NCI-H1105 treated with DMSO at 0.1 percent for 48 hours (cell line): ENCODE measurements at regions not wholly inside any gene's neighbourhood (a gene's known extent, or its start where the extent isn't known, plus 50 kb on each side); places are given as distances from the start of the nearest gene placed in this dataset.

Experiments used
- DNase-seq: peaks from one replicate; lab custom pipeline; 2025; lab: John Stamatoyannopoulos, UW

DNA sequence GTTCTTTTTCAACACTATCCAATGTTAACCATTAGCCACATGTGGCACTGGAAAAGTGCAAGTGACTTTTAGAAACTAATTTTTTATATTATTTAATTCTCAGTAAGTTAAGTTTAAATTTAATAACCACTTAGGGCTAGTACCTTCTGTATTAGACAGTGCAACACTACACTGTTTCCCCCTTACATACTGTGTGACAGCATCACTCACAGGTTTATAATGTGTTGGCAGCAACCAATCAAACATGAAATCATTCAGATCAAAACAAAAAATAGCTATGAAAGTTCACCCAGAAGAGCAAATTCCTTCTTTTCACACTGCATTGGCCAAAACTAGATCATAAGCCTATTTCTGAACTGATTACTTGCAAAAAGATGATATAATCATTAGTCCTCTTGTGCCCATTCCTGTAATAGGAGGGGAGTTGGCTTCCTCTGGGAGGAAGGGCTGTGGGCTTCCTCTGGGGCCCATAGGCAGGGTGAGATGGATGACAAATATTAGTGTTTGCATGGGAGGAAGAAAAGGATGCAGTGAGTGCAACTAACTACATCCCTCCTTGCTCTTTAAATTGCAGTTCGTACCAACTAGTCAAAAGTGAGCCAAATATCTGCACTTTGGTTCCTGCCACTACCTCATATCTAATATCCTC lies 708.1 kb upstream of the RGMB start:
- no peak for DNase-seq

DNA sequence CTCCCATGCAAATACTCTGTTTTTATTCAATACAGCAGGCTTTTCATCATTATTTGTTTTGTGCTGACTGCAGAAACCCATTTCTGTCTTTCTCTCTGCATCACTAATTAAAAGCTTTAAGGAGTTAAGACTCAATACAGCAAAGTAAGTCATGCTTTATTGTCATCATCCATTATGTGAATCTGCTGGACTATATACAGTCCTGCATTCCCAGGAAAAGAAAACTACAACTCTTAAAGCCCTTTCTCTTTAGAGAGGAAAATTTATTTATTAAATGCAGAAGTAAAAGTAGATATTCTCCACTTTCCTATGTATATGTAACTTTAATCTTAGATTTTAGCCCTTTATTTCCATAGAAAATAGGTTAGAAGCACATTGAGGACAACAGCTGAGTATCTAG lies 706.6 kb upstream of the RGMB start:
- no peak for DNase-seq

DNA sequence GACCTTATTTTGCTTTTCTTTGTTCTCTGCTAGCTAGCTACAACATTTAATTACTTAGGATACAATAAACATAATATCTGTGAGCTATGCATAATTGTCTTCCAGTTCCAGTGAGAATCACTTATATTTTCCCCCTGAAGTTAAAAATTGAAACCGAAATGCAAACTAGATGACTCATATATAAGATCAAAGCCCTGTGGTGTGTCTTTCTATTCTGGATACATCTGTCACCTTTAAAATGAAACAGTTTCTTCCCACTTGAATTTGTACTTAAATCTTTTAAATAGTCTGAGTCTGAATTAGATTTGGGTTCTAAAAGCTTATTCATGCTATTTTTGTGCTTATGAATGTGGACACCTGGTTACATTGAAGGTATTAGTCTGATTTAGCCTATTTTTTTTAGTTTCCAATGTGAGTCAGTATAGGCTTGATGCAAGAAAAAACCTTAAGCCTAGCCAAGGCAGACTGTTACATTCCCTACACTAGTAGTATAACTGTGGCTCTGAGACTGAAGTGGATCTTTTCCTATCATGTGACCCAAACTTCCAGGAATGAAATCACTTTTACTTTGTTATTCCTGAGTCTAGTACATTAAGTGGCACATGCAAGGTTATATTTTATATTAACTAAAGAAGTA lies 703.5 kb upstream of the RGMB start:
- no peak for DNase-seq

DNA sequence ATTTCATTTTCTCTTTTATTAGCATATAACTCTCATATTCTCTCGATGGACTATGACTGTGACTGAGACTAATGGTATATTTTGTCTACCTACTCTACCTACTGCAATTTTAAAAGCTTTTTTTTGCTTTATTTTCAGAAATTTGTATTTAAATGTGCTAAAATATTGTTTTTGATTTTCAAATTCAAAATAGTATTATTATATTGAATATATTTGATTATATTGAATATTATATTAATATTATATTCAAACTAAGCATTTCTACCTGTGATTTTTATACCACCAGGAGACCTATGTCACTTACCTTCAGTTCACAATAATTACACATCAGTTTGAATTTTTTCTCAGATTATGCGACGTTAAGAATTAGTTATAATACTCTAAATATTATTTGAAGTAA lies 700.5 kb upstream of the RGMB start:
- no peak for DNase-seq

DNA sequence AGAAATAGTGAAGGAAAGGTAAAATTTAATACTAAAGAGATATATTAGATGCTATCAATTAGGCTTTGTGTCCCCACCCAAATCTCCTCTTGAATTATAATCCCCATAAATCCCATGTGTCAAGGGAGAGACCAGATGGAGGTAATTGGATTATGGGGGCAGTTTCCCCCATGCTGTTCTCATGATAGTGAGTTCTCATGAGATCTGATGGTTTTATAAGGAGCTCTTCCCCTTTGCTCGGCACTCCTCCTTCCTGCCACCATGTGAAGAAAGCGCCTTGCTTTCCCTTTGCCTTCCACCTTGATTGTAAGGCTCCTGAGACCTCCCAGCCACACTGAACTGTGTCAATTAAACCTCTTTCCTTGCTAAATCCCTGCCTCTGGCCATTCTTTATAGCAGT lies 697.0 kb upstream of the RGMB start:
- no peak for DNase-seq

DNA sequence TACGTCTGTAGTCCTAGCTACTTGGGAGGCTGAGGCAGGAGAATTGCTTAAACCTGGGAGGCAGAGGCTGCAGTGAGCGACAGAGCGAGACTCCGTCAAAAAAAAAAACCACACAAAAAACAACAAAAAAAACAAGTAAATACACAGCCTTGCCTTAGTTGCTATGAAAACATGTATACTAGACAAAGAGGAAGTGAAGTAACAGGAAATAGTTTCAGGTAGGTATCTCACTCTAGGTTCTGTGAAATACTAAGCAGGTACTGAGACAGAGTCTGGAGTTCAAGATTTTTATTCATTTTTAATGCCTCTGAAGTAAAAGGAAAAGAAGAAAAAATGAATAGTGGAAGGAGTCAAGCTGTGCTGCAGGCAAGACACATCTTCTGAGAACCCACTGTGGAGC lies 687.9 kb upstream of the RGMB start:
- no peak for DNase-seq

DNA sequence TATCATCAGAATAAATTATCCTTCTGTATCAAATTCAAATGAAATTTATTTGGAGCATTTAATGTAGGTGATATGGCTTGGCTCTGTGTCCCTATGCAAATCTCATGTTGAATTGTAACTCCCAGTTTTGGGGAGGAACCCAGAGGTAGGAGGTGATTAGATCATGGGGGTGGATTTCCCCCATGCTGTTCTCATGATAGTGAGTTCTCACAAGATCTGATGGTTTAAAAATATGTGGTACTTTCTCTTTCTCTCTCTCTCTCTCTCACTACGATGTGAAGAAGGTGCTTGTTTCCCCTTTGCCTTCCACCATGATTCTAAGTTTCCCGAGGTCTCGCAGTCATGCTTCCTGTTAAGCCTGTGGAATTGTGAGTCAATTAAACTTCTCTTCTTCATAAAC lies 678.4 kb upstream of the RGMB start:
- DNase-seq: no peak

DNA sequence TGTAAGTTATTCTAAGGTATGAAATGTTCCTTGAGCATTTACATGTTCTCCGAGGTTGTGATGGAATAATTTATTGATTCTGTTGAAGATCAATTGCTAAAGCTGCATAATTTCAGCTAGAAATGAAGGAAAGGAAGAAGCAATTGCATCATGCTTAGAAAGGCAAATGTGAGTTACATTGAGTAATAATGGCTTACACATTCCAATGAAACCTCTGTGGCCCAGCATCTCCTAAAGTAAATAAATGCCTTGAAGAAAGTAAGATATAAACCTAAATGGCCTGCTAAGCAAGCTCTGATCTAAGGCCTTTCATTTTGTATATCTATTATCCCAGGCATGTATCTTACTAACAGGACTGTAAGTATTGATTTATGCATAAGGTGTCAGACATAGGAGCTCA lies 677.3 kb upstream of the RGMB start:
- DNase-seq: no peak

DNA sequence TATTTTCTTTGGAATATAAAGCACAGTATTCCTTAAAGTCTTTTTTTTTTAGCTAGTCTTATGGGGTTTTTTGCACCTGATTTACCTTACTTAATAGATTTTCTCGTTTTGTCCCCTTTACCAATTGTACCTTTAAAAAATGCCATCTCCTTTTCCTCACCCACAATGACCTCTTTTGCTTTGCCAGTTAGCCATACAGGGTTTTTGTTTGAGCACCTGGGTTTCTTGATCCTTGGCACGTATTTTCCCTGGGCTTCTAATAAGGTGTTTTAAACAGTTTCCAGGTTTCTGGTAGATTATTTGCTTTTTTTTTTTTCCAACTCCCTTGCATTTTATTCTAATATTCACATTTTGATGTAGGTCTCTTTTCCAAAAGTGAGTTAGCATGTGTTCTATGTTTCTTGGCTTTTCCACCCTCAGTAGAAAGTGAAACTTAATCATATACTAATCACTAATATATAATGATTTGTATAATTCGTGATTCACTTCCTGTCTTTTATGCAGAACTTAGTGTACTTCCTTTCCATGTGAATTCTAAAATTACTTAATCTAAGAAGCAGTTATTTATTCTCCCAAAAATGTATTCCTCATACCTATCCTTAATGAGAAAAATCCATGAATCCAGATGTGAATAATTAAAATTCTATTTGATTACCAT lies 673.9 kb upstream of the RGMB start:
- DNase-seq: no peak

DNA sequence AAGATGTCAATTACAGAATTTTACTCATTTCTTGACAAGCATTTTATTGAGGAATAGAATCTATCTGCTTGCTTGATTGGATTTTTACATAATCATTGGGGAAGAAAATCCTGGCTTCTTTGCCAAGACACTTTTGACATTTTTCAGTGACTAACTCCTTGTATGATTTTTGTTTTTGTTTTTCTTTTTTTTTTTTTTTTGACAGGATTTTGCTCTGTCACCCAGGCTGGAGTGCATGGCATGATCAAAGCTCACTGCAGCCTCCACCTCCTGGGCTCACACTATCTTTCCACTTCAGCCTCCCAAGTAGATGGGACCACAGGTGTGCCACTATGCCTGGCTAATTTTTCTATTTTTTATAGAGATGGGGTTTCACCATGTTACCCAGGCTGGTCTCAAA lies 672.3 kb upstream of the RGMB start:
- no peak for DNase-seq

DNA sequence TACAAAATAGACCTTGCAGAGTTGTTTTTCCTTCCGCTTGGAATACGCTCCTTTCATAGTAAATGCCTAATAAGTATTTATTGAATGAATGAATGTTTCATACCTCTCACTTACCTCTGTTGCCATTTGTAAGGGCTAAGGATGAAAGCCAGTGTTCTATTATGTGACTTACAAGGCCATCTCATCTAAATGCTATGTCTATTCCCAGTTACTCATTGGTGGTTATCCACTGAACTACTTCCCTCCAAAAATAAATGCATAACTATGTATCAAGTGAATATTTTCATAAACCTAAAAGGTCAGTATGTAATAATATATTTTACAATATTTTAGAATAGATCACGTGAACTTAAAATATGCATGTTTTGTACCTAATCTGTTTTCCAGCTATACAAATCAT lies 670.5 kb upstream of the RGMB start:
- no peak for DNase-seq

DNA sequence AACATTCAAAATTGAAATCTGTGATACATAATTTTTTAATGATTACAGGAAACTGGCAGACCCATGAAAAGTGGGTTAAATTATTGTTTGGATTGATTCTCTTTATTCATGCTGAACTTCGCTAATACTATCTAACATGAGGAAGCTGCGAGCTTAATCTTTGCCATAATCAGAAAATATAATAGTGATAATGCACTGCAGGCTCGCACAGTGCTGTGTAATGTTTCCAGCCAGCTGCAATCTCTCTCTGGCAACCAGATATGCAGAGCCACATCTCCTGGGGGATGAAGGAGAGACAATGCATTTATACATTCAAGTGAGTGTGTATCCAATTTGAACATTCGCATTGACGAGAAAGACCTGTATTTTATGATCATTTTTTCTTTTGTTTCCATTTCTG lies 669.7 kb upstream of the RGMB start:
- DNase-seq: no peak

DNA sequence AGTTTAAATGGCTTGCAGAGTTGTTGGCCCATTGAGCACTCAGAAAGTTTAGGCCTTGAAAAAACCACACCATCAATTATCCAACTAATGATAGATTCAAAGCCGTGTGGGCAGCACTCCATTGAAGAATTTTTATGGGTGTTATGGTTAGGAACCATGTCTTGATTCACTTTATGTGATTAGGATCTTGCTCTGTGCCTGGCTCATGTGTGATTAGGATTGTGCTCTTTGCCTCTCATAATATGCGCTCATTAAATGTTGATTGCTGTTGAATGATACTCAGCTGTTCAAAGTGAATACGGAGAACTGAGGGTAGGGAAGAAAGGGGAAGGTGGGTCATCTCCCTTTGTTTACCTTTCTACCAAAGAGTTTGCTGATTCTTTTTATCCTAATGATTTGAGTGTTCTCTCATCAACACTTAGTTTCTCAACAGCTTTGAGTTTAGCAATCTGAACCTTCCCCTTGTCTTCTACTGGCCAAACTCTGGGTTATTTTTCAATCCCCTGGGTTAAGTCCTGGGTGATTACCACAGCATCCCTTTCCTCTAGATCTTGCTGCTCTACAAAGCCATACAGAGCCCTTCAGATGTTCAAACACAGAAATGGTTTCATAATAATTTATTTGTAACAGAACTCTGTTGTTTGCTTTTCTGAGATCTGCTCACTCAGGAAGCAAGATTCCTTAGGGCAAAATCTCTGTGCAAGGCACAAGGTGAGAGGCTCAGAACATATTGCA lies 668.8 kb upstream of the RGMB start:
- DNase-seq: no peak

DNA sequence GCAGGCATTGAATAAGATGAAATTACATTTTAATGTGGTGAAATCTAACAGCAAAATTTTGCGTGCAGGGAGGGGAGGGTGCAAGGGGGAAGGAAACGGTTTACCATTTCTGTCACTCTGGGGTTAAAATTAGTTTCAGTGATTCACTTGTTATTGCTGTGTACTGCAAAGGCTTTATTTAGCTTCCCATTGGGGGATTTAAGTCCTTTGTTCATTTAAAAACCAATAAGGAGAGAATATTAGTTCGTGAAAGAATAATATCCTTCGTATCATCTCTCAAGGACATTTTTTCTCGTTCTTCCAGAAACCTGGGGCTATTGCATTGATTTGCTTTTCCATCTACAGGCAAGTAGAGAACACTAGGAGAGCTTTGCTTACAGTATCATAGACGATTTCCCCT lies 667.8 kb upstream of the RGMB start:
- no peak for DNase-seq

DNA sequence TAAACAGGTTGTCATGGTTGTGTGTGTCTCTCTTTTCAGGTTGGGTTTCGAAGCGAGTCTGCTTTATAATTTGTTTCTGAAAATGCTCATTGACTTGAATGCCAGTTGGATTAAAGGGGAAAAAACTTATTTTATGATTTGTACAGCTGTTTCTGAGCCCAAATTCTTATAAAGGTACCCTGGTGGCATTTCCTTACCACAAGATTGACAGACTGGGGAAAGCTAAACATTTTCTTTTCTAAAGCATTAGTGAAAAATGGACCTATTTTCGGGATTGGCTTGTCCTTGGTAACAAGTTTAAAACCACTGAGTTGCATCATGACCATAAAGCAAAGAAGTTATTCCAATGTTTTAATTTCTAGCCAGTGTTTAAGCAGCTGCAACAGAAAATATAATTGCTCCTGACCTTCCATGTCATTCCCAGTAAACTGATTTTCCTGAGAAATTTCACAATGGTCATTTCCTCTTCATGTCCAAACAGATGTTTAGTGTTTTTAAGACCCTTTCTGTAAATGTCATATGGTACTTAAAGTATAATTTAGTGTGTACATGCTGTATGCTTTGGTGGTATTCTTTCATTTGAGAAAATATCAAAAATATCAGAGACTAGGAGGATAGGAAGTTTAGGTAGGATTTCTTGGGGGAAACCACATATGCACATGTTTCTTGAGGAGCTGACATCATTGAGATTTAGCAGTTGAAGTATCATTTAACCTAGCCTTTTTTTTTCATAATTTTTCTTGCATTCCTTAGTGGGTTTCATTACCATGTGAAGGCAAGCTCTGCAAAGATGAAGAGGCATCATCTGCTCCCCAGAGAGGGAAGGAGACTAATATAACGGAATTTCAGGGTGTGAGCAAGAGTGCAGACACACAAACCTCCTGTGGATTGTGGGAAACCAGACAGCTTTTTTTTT lies 667.1 kb upstream of the RGMB start:
- no peak for DNase-seq

DNA sequence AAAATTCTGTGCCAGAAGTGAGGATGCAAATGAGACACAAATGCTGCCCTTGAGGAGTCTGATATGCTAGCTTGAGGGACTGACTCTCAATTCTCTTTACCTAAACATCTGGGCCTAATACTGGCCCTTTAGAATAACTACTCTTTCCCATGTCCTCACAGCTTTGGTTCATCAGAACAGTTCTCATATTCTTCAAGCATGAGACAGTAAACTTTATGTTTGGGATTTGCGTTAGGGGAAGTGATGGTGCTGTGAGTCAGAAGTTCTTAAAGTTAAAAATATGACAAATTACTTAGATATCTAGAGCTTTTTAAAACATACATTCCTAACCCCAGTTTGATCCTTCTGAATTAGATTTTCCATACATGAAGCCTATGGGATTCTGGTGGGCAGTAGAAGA lies 665.0 kb upstream of the RGMB start:
- no peak for DNase-seq

DNA sequence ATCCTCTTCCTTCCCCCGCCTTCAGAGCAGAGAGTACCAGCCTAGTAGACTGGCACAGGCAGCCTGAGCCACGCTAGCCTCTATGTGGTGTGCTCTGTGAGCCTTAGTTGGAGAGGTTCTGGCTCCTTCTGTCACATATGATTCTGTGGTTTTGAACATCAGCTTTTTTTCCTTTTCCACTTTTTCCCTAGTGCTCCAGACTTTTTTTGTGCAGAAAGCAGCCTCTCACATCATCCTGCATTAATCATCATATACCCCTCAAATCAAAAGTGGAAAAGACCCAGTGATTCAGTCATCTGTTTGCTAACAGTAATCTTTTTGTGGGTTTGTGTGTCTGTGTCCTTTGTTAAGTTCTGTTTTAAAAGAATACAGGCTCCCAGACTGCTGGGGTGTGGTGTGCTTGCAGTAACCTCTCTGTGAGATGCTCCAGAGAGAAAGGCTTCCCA lies 663.9 kb upstream of the RGMB start:
- DNase-seq: no peak

DNA sequence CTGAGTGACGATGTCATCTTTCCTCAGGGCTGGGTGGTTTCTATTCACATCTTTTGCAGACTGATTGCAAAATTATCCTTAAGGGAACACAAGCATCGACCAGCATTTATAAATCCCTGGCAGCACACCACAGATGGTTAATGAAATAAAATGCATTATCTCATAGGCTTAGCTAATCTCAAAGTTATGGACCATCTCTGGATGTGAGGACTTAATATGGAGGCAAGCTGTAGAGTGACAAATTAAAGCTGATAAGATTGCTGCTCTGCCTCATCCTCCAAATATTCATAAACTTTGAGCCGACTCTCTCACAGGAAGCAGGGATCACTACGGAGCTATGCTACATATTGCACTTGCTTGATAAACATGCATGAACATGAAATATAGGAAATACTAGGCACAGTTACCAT lies 663.2 kb upstream of the RGMB start:
- no peak for DNase-seq

DNA sequence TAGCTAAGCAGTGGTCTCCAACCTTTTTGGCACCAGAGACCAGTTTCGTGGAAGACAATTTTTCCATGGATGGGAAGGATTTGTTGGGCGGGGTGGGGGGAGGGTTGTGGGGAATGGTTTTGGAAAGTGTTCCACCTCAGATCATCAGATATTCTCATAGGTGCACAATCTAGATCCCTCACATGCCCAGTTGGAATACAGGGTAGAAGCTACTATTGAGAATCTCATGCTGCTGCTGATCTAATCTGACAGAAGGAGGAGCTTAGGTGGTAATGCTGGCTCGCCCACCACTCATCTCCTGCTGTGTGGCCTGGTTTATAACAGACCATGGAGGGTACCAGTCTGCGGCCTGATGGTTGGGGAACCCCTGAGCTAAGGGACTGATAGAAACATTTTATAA lies 662.7 kb upstream of the RGMB start:
- DNase-seq: no peak

DNA sequence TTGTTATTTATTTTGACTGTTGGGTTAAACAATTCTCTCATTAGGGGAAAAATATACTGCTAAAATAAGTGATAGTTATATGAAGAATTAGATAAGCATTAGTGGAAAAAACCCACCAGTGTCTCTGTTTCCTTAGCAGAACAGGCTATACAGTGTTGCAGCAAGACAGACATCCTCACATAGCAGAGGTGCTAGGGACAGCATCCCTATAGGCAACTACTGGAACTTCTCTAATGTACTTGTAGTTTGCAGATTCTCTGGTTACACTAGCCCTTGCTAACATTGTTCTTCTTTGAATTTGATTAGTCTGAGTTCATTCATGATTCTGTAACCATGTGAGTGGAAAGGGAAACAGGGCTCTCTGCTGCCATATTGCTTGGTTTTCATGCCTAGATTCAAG lies 661.8 kb upstream of the RGMB start:
- no peak for DNase-seq

DNA sequence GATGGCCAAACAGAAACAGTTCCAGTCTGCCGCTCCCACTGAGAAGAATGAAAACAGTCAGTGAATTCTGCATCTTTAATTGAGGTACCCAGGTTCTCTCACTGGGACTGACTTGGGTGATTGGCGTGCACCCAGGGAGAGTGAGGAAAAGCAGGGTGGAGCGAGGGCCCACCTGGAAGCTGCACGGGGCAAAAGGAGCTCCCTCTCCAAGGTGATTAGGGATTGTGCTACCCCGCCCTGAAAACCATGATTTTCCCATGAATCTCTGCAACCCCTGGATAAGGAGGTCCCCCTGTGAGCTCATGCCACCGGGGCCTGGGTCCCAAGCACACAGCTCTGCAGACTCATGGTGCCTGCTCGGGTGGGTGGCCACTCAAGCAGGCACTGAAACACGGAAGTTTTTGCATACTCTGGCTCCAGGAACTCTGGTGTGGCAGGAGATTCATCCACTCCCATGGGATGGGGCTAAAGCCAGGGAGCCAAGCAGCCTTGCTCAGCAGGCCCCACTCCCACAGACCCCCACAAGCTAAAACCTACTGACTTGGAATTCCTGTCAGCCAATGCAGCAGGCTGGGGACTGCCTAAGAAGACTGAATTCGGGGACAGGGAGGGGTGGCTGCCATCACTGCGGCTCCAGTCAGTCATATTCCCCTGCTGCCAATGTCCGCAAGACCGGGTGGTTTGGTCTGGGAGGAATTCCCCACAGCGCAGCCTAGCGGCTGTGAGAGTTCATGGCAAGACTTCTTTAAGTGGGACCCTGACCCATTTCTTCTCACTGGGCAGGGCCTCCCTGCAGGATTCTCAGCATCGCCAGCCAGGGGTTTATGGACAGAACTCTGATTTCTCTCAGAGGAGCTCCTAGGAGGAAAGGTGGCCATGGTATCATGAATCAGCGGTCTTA lies 652.2 kb upstream of the RGMB start:
- DNase-seq: no peak
